NCI-H526 (cell line): ENCODE measurements at regions not wholly inside any gene's neighbourhood (a gene's known extent, or its start where the extent isn't known, plus 50 kb on each side); places are given as distances from the start of the nearest gene placed in this dataset.

Experiments
- DNase-seq, 2 experiments: peaks; one replicate each; lab custom pipeline; 2025; lab: John Stamatoyannopoulos, UW

DNA sequence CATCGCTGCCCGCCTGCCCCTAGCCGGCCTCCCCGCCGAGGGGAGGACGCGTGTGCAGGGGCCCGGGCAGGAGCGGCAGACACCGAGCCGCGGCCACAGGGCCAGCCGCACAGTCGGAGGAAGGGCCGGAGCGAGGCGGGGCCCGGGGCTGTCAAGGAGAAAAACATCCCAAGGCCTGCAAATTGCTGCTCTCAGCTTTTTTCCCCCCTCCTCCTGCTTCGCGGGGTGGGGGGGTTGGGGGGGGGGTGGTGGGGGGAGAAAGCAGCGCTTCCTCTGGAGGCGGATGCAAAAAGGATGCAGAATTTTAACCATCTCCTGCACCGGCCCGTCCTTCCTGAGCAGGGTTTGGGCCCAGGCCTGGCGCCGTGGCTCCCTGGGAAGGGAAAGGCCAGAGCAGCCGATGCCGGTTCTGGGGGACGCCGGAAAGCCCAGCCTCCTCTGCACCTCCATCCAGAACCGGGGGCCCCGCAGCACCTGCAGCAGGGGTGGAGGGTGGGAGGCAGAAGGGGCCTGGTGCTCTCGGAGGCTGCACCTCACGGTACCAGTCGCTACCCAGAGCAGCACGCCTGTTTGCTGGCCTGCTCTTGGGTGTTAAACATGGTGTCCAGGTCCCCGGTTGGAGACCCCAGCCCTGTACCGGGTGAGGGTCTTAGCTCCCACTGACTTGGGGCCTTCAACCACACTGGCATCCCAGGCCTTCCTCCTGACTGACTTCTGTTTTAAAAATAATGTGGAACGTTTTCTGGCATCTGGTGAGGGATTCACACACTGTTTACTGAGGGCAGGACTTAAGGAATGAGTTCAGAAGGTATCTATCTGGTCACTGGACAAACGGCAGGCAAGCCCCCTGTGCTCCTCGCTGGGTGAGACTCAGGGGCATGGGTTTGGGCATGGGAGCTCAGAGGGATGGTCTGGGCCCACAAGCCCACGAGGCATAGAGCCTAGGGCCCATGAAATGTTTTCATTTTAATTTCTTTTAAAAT lies 77.4 kb upstream of the WNT7B start:
- DNase-seq: peak in 1 of 2 experiments; percentile 84

- DNase-seq: no peak
Observed at GRCh38 chr22:46055181-46055875, 78.4 kb upstream of the WNT7B start.

- DNase-seq: no peak
Observed at GRCh38 chr22:46055911-46056545, 79.1 kb upstream of the WNT7B start.

DNA sequence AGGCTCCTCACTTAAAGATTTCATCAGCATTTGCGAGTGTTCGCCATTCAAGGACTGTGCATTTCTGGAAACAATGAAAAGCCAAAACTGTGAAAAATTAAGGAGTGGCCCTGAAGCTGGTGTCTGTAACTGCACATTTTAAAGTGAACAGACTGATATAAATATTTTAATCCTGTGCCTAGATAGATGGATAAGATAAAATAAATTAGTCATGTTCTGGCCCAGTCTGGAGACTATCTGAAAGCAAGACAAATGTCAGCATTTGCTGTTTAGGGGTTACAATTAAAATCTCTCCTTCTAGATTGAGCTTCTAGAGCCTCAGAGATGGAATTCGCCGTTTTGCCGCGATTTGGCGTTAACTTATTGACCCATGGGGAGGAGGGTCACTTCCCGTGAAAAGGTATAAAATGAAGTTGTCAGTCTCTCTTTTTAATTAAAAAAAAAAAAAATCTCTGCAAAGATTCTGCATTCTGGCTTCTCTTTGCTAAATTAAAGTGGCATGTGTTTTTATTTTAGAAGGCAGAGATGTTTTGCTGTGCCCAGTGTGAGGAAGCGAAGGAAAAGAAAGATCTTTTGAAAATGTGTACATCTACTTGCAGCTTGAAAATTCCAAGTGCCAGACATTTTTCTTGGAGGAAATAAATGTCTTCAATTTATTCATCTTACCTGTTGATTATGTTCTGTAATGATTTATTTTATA lies 79.7 kb upstream of the WNT7B start:
- DNase-seq: no peak

DNA sequence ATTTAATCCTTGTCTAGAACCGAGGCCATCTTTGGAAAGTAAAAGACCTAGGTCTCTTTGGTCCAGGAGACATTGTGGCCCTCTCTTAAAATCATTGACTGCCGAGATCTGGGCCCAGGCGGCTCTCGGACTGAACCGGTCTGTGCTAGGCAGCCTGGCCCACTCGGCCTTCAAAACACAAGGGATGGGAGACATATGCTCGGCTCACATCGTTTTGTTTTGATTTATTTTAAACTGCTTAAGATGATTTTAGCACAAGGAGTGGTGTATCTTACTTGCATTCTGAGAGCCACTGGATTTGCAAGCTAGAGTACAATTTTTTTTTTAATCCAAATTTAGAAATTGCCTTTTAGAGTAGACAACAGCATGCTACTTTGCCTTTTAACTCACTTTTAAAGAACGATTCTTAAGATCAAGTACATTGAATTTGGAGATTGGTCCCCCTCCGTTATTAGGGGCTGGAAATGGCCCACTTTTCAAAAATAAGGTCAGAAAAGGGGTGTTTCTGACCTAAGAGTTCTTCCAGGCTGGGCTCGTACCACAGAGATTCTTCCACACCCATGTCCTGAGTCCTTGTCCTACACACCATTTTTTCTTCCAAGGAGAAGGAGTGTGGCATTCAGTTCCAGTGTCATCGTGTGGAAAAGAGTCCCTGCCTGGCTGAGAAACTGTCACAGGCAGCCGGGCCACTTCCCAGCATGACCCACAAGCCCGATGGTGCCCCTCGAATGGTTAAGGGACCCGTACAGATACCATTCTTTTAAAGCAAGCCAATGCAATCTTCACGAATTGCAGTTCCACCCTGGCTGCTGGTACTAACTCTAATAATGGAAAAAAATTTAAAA lies 80.5 kb upstream of the WNT7B start:
- DNase-seq: peak in 1 of 2 experiments; percentile 76

- peak; percentile 92 to 93 for DNase-seq
Observed at GRCh38 chr22:46058091-46058420, 81.1 kb upstream of the WNT7B start.

- DNase-seq: no peak
Observed at GRCh38 chr22:46058591-46059519, 81.9 kb upstream of the WNT7B start.

GRCh38 chr22:46060292-46061123 lies 83.5 kb upstream of the WNT7B start:
- DNase-seq: no peak

DNA sequence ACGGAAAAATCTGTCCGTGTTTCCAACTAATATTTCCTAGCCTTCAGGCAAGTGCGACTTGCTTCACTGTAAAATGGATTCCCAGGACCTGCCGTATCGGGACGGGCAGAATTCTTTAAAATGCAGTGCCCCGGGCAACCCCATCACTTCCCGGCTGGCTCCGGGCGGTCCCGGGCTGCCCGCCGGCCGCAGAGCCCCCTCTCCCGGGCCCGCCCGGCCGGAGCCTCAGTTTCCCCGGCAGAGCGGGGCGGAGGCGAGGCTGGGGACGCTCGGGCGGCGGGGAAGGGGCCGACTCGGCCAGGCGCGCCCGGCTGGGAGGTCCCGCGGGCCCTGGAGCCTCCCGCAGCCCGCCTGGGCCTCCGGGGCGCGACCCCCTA lies 84.2 kb upstream of the WNT7B start:
- no peak for DNase-seq

GRCh38 chr22:46061501-46062231 lies 84.7 kb upstream of the WNT7B start:
- DNase-seq: no peak

DNA sequence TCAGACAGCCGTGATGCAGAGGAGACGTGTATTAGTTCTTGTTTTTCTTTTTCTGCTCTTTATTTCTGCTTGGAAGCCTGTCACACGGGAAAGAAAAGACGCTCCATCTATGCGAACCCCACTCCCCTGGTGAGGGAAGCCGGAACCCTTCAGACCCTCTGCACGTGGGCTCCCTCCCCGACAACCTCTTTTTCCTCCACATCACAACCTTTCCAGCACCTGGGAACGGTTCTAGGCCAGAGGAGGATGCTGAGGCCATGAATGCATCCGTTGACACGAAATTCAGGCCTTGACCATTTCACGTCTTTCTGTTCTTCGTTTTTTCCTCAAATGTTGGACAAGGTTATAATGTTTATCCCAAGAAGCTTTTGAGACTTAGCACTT lies 85.3 kb upstream of the WNT7B start:
- DNase-seq: no peak

DNA sequence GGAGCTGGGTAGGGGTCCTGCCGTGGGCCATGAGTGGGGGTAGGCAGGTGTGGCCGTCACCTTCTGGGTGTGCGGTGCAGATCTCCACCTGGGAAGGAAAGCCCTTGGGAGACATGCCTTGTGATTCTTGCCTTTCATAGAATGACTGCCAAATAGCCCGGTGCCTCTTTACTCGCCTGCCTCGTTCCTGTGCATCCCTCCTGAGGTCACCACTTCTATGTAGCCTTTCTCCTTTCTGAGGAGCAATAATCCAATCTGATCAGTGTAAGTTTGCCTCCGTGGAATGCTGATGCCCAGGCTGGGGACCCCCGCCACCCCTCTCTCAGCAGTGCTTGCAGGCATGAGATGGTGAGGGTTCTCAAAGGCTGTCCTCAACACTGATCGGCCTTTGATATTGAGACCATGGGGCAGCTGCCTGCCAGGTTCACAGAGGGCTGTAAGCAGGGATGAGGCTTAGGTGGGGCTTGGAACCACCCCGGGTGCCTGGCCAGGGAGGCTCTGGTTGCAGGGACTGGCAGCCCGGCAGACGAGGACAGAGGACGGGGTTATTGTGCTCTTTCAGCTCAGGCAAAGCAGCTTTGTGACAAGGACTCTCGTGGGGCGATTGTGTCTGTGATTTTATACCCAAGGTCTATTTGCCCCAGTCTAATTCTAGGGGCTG lies 86.1 kb upstream of the WNT7B start:
- DNase-seq: no peak

DNA sequence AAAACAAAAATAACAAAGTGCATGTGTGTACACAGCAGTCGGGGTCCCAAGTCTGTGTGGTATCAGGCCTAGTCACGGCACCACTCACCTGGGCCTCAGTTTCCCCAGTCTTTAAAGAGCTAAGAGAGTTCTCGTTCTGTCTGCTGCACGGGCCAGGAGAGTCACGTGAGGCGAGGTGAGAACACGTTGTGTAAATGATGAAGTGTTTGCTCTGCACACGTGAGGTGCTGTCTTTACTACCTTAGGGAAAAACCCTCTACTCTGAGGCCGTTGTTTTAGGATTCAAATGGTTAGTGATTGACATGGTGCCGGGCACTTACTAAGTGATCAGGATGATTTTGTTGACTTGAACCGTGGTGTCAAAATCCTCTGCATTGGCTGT lies 86.5 kb upstream of the PPARA start:
- peak in 1 of 2 experiments; percentile 79 for DNase-seq

GRCh38 chr22:46064228-46064965 lies 85.9 kb upstream of the PPARA start:
- DNase-seq: peak in 1 of 2 experiments; percentile 81

GRCh38 chr22:46064966-46065666 lies 85.2 kb upstream of the PPARA start:
- DNase-seq: no peak

DNA sequence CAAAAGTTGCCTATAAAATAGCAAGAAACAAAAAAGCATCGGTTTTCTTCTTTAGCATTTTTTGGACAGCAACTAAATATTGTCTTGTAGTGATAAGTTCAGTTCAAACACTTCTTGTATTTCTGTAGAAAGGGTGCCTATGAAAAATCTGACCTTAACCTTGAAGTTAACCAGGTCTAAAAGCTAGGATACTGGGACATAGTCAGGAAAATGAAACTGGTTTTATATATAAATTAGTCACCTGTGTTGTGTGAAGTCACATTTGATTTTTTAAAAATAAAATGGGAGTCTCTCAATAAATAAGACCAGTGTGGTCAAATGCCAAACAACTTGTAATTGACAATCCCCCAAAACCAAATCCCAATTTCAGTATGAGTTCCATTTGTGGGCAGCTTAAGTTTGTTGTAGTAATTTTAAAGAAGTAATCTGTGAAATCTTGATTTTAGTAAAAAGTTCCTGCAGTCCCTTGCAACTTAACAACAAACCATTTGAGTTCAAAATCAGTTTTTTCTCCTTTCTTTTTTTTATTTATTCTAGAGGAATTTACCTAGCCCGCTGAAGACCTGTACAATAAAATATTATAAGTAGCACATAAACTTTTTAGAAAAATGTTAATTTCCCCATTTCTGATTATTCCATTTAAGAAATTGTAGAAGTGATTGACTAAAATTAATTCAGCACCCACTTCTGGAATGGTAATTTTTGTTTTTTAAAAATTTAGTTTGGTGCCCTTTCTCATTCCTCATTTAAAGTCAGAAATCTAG lies 84.5 kb upstream of the PPARA start:
- no peak for DNase-seq
